LNCAP (cell line): ENCODE measurements at regions not wholly inside any gene's neighbourhood (a gene's known extent, or its start where the extent isn't known, plus 50 kb on each side); places are given as distances from the start of the nearest gene placed in this dataset.

Source experiments
- TF ChIP-seq, protein P1 (sequence below): fragments of 450-650 bp; IDR thresholded peaks from 2 replicates; pipeline ENCODE4 v1.5.1; 2017; ENCODE audit warnings: mild to moderate bottlenecking

DNA sequence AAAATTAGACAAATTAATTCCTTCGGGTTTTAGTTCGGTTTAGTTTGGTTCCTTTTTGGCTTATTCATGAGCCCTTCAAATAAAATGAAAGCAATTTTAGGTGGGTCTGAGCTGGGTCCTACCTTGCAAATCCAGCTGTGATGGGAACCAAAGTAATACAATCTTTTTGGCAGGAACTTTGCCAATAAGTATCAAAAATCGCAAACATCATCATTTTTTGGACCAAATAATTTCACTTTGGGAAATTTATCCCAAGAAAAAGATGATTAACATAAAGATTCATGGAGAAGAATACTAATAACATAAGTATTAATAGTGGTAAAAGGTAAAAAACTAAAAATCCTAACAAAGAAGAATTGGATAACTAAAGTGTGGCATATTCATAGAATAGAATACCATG lies 67.8 kb upstream of the MYOCD start:
- TF ChIP-seq, protein P1, sequence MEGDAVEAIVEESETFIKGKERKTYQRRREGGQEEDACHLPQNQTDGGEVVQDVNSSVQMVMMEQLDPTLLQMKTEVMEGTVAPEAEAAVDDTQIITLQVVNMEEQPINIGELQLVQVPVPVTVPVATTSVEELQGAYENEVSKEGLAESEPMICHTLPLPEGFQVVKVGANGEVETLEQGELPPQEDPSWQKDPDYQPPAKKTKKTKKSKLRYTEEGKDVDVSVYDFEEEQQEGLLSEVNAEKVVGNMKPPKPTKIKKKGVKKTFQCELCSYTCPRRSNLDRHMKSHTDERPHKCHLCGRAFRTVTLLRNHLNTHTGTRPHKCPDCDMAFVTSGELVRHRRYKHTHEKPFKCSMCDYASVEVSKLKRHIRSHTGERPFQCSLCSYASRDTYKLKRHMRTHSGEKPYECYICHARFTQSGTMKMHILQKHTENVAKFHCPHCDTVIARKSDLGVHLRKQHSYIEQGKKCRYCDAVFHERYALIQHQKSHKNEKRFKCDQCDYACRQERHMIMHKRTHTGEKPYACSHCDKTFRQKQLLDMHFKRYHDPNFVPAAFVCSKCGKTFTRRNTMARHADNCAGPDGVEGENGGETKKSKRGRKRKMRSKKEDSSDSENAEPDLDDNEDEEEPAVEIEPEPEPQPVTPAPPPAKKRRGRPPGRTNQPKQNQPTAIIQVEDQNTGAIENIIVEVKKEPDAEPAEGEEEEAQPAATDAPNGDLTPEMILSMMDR, result no peak

GRCh38 chr17:12599186-12599920 lies 66.3 kb upstream of the MYOCD start:
- TF ChIP-seq, protein P1, result no peak

DNA sequence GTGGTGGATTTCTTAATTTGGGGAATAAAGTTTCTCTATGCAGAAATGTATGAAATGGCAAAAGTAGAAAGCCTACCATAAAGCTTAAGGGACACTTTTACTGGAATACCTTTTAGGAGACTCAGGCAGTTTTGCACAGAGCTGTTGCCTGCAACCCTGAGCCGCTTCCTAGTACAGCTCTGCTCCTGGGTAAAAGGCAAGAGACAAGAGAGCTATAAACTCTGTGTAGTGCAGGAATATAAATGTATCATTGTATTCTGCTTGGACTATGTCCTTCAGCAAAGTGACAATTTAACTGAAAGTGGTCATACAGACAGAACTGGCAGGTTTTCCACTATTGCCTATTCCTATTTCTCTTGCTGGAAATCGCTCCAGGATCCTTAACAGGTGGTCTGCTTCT lies 65.3 kb upstream of the MYOCD start:
- TF ChIP-seq, protein P1, result no peak

DNA sequence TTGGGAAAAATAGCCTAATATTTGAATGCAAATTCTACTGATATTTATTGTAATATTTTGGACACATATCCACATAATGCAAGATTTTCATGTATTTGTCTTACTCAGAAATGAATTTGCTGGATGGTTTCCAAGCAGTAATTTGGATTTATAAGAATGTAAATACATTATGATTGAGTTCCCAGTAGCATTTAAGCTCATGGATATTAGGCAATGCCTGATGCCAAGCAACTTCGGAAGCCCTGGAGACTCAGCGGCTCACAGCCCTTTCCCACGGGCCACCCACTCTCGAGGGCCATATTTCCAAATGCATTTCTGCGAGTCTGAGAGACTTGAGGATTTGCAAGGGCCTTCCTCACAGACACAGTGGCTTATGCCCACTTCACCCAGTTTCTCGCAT lies 62.1 kb upstream of the MYOCD start:
- TF ChIP-seq, protein P1, result no peak

- TF ChIP-seq, protein P1, result no peak
Observed at GRCh38 chr17:12605222-12605621, 60.5 kb upstream of the MYOCD start.

- TF ChIP-seq, protein P1, result no peak
Observed at GRCh38 chr17:12613566-12613965, 52.1 kb upstream of the MYOCD start.
